ENCODE measurements at regions not wholly inside any gene's neighbourhood (a gene's known extent, or its start where the extent isn't known, plus 50 kb on each side); places are given as distances from the start of the nearest gene placed in this dataset.

- TF ChIP-seq EZH2phosphoT487 (IDR thresholded peaks at IDR 0.05; ENCODE audit: insufficient read depth, low read depth) (no peak), EZH2 (IDR thresholded peaks at IDR 0.05; ENCODE audit: insufficient read depth, poor library complexity, severe bottlenecking) (no peak)
Observed at GRCh38 chr6:96345501-96345900, 176.1 kb upstream of the UFL1 start.

Measured in GM23248 (cell line).